Fibroblast of lung (primary cell): ENCODE measurements at regions not wholly inside any gene's neighbourhood (a gene's known extent, or its start where the extent isn't known, plus 50 kb on each side); places are given as distances from the start of the nearest gene placed in this dataset.
"Not testable (repeated sequence)": the region's sequence is repeated elsewhere in the genome, so short reads cannot be mapped to it uniquely, and the experiment has no call there.

ENCODE experiments used
- EZH2 ChIP-seq: IDR thresholded peaks from 2 replicates; pipeline ENCODE4 v1.5.1; 2012; ENCODE audit warnings: low read length, control low read depth, mild to moderate bottlenecking; ENCODE audit errors: missing control alignments
- TF ChIP-seq, protein P1 (sequence below), 2 donors: IDR thresholded peaks in 1 of 2; conservative IDR thresholded peaks in 1 of 2; 1 replicate in 1 of 2; 2 replicates in 1 of 2; pipeline ENCODE4 v1.5.1; 2011 to 2012; ENCODE audit warnings: low read length in 2 of 2, control low read depth in 1 of 2, inconsistent platforms in 1 of 2, low read depth in 1 of 2, mild to moderate bottlenecking in 1 of 2

DNA sequence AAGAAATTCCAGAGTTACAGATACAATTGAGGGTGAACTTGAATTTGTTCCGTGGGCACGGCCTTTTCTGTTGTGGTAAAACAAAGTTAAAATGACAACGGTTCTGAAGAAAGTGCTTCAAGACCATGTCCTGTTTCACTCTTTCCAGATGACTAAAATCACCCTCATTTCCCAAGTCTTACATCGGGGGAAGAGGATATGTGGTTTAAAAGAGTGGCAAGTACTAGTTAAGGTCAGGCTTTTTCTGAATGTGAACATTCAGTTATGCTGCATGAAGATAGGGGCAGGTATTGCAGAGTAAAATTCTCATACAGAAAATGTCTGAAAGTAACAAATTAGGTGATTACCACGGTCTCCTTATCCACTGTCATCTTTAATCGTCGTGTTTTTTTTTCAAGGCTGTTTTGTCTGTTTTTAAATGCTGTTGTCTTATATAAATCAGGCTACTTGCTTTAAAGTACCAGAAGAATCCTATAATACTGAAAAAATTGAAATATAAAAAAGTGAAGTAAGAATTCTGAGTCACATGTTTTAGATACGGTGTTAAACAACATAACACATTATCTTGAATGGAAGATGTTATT is 236.6 kb upstream of the PLGLB2 start:
- TF ChIP-seq, protein P1, sequence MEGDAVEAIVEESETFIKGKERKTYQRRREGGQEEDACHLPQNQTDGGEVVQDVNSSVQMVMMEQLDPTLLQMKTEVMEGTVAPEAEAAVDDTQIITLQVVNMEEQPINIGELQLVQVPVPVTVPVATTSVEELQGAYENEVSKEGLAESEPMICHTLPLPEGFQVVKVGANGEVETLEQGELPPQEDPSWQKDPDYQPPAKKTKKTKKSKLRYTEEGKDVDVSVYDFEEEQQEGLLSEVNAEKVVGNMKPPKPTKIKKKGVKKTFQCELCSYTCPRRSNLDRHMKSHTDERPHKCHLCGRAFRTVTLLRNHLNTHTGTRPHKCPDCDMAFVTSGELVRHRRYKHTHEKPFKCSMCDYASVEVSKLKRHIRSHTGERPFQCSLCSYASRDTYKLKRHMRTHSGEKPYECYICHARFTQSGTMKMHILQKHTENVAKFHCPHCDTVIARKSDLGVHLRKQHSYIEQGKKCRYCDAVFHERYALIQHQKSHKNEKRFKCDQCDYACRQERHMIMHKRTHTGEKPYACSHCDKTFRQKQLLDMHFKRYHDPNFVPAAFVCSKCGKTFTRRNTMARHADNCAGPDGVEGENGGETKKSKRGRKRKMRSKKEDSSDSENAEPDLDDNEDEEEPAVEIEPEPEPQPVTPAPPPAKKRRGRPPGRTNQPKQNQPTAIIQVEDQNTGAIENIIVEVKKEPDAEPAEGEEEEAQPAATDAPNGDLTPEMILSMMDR (conservative IDR thresholded peaks at IDR 0.05 in 1 of 2, IDR thresholded peaks at IDR 0.05 in 1 of 2; ENCODE audit: low read depth in 1 of 2, low read length in 2 of 2), result not testable (repeated sequence)
- TF ChIP-seq EZH2, result not testable (repeated sequence)
